Right cardiac atrium (tissue), 5 donors: ENCODE measurements at regions not wholly inside any gene's neighbourhood (a gene's known extent, or its start where the extent isn't known, plus 50 kb on each side); places are given as distances from the start of the nearest gene placed in this dataset.
A peak's percentile ranks its signal among the peaks of the same experiment; 100 is the strongest.

Experiments
- ATAC-seq, 2 donors: fragments of 200-7000 bp; cut with Tn5 transposase; one replicate each; pipeline versions ENCODE4 v1.8.0 to v1.9.1; 2020; ENCODE audit warnings: moderate library complexity in 2 of 2, mild to moderate bottlenecking in 1 of 2
- DNase-seq, 3 donors: peaks; one replicate each; pipeline ENCODE4 v3.0.0-alpha.2; 2020
- H3K27ac ChIP-seq: one replicate; pipeline ENCODE4 v1.5.1; 2013; ENCODE audit warnings: mild to moderate bottlenecking, low read length, control low read depth, moderate library complexity
- H3K27me3 ChIP-seq: one replicate; pipeline ENCODE4 v1.6.1; 2013; ENCODE audit not compliant: control insufficient read depth, insufficient read depth
- H3K4me1 ChIP-seq: one replicate; pipeline ENCODE4 v1.6.1; 2013; ENCODE audit warnings: low read length; ENCODE audit not compliant: control insufficient read depth, insufficient read depth
- H3K4me3 ChIP-seq: one replicate; pipeline ENCODE4 v1.5.1; 2013; ENCODE audit warnings: low read length, control low read depth
- H3K9me3 ChIP-seq: one replicate; pipeline ENCODE4 v1.6.1; 2013; ENCODE audit warnings: low read length; ENCODE audit not compliant: control insufficient read depth
- WGBS: extraction: QIAGEN DNeasy Blood & Tissue Kit; methylation state at CpG from one replicate; pipeline ENCODE4 v1.1.7; 2013; 5-methylcytosine and 5-hydroxymethylcytosine counted together
- intact Hi-C, 4 donors: fragments of 100-400 bp; cut with DNase I; formaldehyde crosslinking; loops; one replicate each; pipeline versions ENCODE4 v1.11.0 to v1.14.0; 2022 to 2023
- donor health status: healthy with polysubstance abuse.
- donor health status: DM: no; HTN: yes; CAD: no.
- donor health status: DM: no; HTN: no; CAD: no.
- donor health status: DM: no; HTN: yes; CAD: no; lungs with severe emphysema.
- donor health status: DM: yes; HTN: yes; CAD: no.

- DNase-seq (peak; percentile 92 to 96 (median 93)), ATAC-seq (peak; percentile 98)
- no peaks in the 10 kb centered on the region for H3K9me3 ChIP-seq
- H3K4me1 ChIP-seq = peaks cover 2% of the 10 kb centered on the region
- whole genome bisulfite sequencing = 26% methylated on average over 8 of the region's 8 CpGs
- peak overlapping the region; percentile 51 for H3K27ac ChIP-seq
- no peak overlapping the region for H3K4me3 ChIP-seq
- no peaks in the 10 kb centered on the region for H3K27me3 ChIP-seq
- intact Hi-C loops = no loop called here
Measured at GRCh38 chr6:150667977-150668716, 68.5 kb downstream of the PLEKHG1 start.

- no peaks in the 10 kb centered on the region for H3K27me3 ChIP-seq
- no peaks in the 10 kb centered on the region for H3K9me3 ChIP-seq
- peak overlapping the region; percentile 1 for H3K27ac ChIP-seq
- intact Hi-C loops = no loop called here
- DNase-seq (no peak), ATAC-seq (no peak)
- no peak overlapping the region for H3K4me3 ChIP-seq
- 12% methylated on average over 1 of the region's 1 CpG for WGBS
- H3K4me1 ChIP-seq = peaks cover 2% of the 10 kb centered on the region
Measured at GRCh38 chr6:150668900-150669302, 69.2 kb downstream of the PLEKHG1 start.

GRCh38 chr6:150670311-150670710 lies 70.6 kb downstream of the PLEKHG1 start:
- no peak for ATAC-seq
- WGBS = 97% methylated on average over 7 of the region's 7 CpGs

GRCh38 chr6:150672800-150673199 lies 73.1 kb downstream of the PLEKHG1 start:
- intact Hi-C loops = no loop called here

More at GRCh38 chr6:150670311-150670710, 70.6 kb downstream of the PLEKHG1 start:
- Histone ChIP-seq H3K4me1 (peaks cover 2% of the 10 kb centered on the region), H3K27ac (no peak overlapping the region), H3K27me3 (no peaks in the 10 kb centered on the region), H3K9me3 (no peaks in the 10 kb centered on the region), H3K4me3 (no peak overlapping the region)
- no peak for DNase-seq
- intact Hi-C loops = no loop called here

GRCh38 chr6:150673720-150674346 lies 74.1 kb downstream of the PLEKHG1 start:
- WGBS = 94% methylated on average over 9 of the region's 9 CpGs
- Histone ChIP-seq H3K4me3 (no peak overlapping the region), H3K9me3 (no peaks in the 10 kb centered on the region)

More at GRCh38 chr6:150672800-150673199, 73.1 kb downstream of the PLEKHG1 start:
- 44% methylated on average over 2 of the region's 2 CpGs for WGBS
- H3K4me1 ChIP-seq = no peaks in the 10 kb centered on the region
- DNase-seq (no peak), ATAC-seq (no peak)
- H3K9me3 ChIP-seq = no peaks in the 10 kb centered on the region
- no peak overlapping the region for H3K4me3 ChIP-seq
- no peaks in the 10 kb centered on the region for H3K27me3 ChIP-seq
- no peak overlapping the region for H3K27ac ChIP-seq

GRCh38 chr6:150676344-150676743 lies 76.7 kb downstream of the PLEKHG1 start:
- ATAC-seq (no peak), DNase-seq (no peak)
- H3K9me3 ChIP-seq = no peaks in the 10 kb centered on the region
- no peak overlapping the region for H3K27ac ChIP-seq
- H3K4me3 ChIP-seq = no peak overlapping the region
- no peaks in the 10 kb centered on the region for H3K4me1 ChIP-seq
- 74% methylated on average over 4 of the region's 4 CpGs for WGBS
- intact Hi-C loops = no loop called here
- H3K27me3 ChIP-seq = no peaks in the 10 kb centered on the region

More at GRCh38 chr6:150673720-150674346, 74.1 kb downstream of the PLEKHG1 start:
- H3K4me1 ChIP-seq = no peaks in the 10 kb centered on the region
- no peak for DNase-seq
- intact Hi-C loops = no loop called here
- H3K27me3 ChIP-seq = no peaks in the 10 kb centered on the region
- ATAC-seq = no peak
- no peak overlapping the region for H3K27ac ChIP-seq

- no peaks in the 10 kb centered on the region for H3K9me3 ChIP-seq
- no peak for ATAC-seq
- no peak overlapping the region for H3K4me3 ChIP-seq
- H3K4me1 ChIP-seq = no peaks in the 10 kb centered on the region
- WGBS = 97% methylated on average over 2 of the region's 2 CpGs
- no peak for DNase-seq
- no peak overlapping the region for H3K27ac ChIP-seq
- H3K27me3 ChIP-seq = no peaks in the 10 kb centered on the region
- intact Hi-C loops = no loop called here
Measured at GRCh38 chr6:150676772-150677171, 77.1 kb downstream of the PLEKHG1 start.

GRCh38 chr6:150680510-150680909 lies 80.8 kb downstream of the PLEKHG1 start:
- intact Hi-C loops = no loop called here
- Histone ChIP-seq H3K9me3 (no peaks in the 10 kb centered on the region), H3K4me3 (no peak overlapping the region), H3K27ac (no peak overlapping the region), H3K4me1 (no peaks in the 10 kb centered on the region), H3K27me3 (no peaks in the 10 kb centered on the region)
- DNase-seq (no peak), ATAC-seq (no peak)
- 97% methylated on average over 5 of the region's 5 CpGs for WGBS

- intact Hi-C loops = no loop called here
- DNase-seq = no peak
- Histone ChIP-seq H3K27ac (no peak overlapping the region), H3K9me3 (no peaks in the 10 kb centered on the region), H3K4me3 (no peak overlapping the region), H3K27me3 (no peaks in the 10 kb centered on the region), H3K4me1 (no peaks in the 10 kb centered on the region)
- 93% methylated on average over 11 of the region's 11 CpGs for WGBS
- ATAC-seq = no peak
Measured at GRCh38 chr6:150681578-150682395, 82.1 kb downstream of the PLEKHG1 start.

GRCh38 chr6:150683320-150683719 lies 83.6 kb downstream of the PLEKHG1 start:
- peak overlapping the region; percentile 94 for H3K27ac ChIP-seq
- 71% methylated on average over 8 of the region's 8 CpGs for WGBS
- intact Hi-C loops = no loop called here
- H3K4me1 ChIP-seq = no peaks in the 10 kb centered on the region
- ATAC-seq (peak; percentile 80 to 93), DNase-seq (peak; percentile 60 to 72 (median 67))
- no peak overlapping the region for H3K4me3 ChIP-seq
- no peaks in the 10 kb centered on the region for H3K27me3 ChIP-seq
- H3K9me3 ChIP-seq = no peaks in the 10 kb centered on the region

- DNase-seq = no peak
- Histone ChIP-seq H3K4me3 (peak overlapping the region; percentile 12), H3K9me3 (no peaks in the 10 kb centered on the region), H3K27ac (peak overlapping the region; percentile 94), H3K4me1 (no peaks in the 10 kb centered on the region), H3K27me3 (no peaks in the 10 kb centered on the region)
- intact Hi-C loops = no loop called here
- no peak for ATAC-seq
- WGBS = 87% methylated on average over 9 of the region's 9 CpGs
Measured at GRCh38 chr6:150684161-150684560, 84.5 kb downstream of the PLEKHG1 start.
